HG03432 (cell line): ENCODE measurements at regions not wholly inside any gene's neighbourhood (a gene's known extent, or its start where the extent isn't known, plus 50 kb on each side); places are given as distances from the start of the nearest gene placed in this dataset.
"Not testable (repeated sequence)": the region's sequence is repeated elsewhere in the genome, so short reads cannot be mapped to it uniquely, and the experiment has no call there.

Experiments used
- ATAC-seq: cut with Tn5 transposase; IDR thresholded peaks from one replicate; pipeline ENCODE4 v1.9.1; 2021; ENCODE audit warnings: mild to moderate bottlenecking, moderate library complexity; ENCODE audit not compliant: unreplicated experiment

DNA sequence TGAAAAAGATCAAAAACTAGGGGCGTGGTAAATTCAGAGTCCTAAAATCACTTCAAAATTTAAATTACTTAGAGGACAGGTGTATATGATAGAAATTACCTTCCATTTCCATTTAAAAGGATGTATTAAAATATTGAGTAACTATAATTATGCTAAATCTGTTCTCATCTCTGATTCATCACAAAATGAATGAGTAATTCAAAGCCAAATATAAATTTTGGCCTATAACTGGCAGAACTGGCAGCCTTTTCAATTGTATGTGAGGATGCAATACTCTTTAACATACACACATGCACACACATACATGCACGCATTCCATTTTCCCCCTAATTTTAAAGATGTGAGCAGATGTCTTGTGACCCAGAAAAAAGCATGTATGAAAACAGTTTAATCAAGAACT lies 194.6 kb downstream of the EPM2A start:
- no peak for ATAC-seq

- no peak for ATAC-seq
Observed at GRCh38 chr6:145544041-145544440, 191.3 kb downstream of the EPM2A start.

DNA sequence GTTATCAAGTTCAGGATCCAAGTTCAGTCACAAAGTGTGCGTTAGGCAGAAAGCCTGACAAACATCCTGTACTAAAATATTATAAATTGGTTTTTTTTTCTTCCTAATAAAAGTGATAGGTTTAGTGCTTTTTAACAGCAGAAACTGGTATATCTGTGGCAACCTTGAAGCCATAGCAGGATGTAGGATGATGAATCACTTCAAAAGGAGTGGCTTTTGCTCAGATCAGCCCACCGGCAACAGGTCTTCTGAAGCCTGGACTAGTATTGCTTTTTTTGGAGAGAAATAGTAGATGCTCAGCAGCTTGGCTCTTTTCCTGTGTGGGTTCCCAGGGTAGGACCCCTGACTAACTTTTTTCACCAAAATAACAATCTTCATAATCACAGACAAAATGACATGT lies 190.8 kb downstream of the EPM2A start:
- ATAC-seq: no peak

GRCh38 chr6:145546265-145546664 lies 189.1 kb downstream of the EPM2A start:
- no peak for ATAC-seq

GRCh38 chr6:145547594-145548335 lies 187.6 kb downstream of the EPM2A start:
- no peak for ATAC-seq

DNA sequence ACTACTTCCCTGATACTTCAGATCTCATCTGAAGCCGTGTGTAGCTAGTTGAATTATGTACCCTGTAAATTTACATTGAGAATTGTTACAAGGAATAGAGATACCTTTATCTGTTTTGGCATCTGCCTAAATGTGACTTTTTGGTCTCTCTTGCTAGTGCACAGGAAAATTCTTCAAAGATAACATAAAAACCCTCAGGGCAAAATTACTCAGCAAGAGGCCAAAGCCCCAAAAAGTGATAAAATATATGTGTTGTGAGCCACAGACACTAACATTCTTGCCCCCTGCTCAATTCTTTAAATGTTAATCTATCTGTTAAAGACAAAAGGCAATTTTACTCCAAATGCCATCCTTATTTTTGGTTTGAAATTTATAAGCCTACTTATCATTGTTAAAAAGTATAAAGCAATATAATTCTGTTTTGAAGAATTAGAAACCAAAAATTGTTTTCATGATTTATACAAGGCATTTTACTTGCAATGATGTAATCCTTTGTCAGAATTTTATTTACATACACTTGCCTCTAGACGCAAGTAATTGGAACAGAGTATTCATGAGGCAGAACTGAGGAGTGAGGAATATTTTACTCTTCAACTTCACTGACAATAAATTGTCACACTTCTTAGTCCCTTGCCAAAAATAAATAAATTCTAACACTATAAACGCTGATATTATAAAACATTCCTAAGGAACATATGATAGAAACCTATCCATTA lies 186.2 kb downstream of the EPM2A start:
- no peak for ATAC-seq

GRCh38 chr6:145551164-145551563 lies 184.2 kb downstream of the EPM2A start:
- no peak for ATAC-seq

DNA sequence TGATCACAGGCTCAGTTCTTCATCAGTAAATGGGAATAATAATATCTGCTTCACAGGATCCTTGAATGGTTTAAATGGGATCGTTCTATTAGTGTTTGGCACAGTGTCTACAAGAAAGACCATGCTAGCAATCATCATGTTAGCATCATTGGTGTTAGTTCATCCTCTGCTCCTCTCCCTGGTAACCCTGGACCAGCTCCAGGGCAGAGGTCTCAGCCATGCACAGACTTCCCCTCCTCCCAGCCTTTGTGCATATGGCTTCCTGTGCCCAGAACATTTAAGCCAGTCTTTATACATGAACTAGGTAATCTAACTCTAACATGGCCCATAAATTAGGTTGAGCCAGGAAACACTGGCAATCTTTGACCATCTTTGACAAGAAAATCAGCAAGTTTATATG lies 180.2 kb downstream of the EPM2A start:
- no peak for ATAC-seq

GRCh38 chr6:145557474-145557873 lies 177.8 kb downstream of the EPM2A start:
- no peak for ATAC-seq

DNA sequence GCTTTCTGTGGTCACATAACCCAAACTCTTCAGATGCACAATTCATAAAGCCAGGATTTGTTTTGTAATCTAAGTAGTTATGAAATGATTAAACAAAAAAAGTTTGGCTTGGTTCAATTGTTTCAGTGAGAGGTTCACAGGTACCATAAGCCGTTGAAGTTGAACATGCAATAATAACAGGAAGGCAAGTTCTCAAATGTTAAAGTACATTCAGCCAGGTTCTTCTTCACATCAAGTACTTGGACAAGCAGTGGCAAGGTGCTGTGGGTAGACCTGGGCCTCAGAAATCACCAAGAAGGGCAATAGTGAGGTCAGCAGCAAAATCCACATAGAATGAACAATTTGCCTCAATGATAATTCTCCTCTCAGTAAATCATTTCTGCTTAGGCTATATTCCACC lies 175.5 kb downstream of the EPM2A start:
- ATAC-seq: no peak

GRCh38 chr6:145561095-145562072 lies 173.9 kb downstream of the EPM2A start:
- ATAC-seq: no peak

DNA sequence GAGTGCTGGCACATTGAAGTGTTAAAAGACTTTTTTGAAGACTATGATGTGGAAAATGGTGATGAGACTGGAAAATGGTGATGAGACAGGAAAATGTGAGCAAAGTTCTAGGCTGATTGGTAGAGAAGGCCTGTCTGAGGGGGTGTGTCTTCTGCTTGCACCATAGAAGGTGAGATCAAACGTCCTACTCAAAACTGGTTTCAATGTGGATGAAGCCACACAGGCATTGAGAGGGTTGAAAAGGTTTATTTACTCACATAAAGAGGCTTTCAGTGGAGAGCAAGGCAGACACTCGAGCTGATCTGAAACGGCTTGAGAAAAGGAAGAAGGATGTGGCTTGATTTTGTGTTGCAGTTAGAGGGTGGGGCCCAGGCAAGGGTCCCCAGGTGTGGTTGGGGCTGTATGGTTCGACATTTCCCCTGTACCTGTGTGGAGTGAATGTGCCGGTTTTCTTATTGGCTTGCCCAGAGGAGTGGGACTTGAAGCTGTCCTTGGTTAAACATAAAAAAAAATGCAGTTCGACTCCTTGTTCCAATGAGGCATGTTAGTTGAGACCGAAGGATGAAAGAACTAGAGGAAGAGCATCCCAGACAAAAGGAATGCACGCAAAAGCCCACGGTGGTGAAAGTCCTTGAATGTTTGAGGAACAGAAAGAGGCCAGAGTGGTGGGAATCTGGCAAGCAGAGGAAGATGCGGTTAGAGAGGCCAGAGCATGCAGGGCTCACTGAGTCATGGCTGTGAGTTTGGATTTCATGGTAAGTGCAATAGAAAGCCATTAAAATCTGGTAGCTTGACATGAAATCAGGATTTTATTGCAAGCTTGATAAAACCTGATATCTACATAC lies 172.3 kb downstream of the EPM2A start:
- ATAC-seq: no peak

GRCh38 chr6:145564553-145564952 lies 170.8 kb downstream of the EPM2A start:
- ATAC-seq: no peak

DNA sequence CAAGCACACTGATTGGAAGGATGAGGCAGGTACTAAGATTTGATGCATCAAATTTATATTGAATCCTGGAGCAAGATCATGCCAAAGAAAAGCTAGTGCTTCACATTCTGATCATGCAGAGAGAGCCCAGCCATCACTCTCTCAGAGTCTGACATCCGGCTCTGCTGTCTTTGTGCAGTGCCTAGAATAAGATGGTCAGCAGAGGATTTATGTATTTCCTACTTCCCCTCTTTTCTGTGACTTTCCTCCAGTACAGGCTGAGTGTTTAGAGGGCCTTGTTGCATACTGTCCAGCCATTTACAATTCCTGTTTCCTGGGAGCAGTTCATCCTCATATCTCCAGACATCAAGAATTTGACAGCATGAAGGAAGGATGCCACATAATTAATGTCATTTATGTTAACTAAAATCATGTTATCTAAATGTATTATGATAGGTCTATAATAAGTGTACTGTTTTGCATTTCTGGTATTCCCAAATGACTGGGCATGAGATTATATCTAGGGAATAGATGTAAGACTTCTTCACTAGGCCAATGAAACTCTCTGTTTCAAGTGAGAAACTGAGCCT lies 167.6 kb downstream of the EPM2A start:
- no peak for ATAC-seq

GRCh38 chr6:145569140-145569539 lies 166.2 kb downstream of the EPM2A start:
- ATAC-seq: no peak

- ATAC-seq: not testable (repeated sequence)
Observed at GRCh38 chr6:145570336-145570735, 165.0 kb downstream of the EPM2A start.

GRCh38 chr6:145574269-145574668 lies 161.1 kb downstream of the EPM2A start:
- not testable (repeated sequence) for ATAC-seq
